ENCODE measurements at regions not wholly inside any gene's neighbourhood (a gene's known extent, or its start where the extent isn't known, plus 50 kb on each side); places are given as distances from the start of the nearest gene placed in this dataset.
"Not testable (repeated sequence)": the region's sequence is repeated elsewhere in the genome, so short reads cannot be mapped to it uniquely, and the experiment has no call there.

DNA sequence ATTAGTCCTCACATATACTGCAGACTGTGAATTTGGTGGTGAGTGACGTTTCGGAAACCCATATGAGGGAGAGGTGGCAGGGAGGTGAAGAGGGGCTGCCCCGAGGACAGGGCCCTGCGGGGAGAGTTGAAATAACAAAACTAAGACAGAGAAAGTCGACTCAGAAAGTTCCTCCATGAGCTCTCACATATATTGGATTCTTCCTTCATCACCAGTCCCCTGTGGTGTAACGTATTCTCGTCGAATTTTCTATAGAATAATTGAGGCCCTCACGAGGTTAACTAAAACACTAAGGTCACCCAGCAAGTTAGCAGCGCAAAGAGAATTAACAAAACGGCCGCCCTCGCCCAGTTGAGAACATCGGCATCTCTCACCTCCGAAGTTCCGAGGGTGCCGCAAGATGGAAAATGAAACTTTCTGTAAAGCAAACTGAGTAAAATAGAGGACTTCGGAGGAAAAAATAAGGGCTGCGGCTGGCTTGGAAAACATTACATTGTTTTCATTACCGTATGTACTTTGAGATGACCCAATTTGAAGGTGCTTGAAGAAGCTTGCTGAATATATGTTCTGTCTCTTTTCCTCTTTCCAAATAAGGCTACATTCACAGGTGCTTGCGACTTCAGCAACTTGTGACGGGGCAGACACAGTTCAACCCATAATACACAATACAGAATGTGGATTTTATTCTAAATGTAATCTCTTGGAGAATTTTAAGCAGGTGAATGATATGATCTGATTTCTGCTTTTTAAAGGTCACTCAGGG is 490.9 kb upstream of the JARID2 start:
- no peak for DNase-seq

DNA sequence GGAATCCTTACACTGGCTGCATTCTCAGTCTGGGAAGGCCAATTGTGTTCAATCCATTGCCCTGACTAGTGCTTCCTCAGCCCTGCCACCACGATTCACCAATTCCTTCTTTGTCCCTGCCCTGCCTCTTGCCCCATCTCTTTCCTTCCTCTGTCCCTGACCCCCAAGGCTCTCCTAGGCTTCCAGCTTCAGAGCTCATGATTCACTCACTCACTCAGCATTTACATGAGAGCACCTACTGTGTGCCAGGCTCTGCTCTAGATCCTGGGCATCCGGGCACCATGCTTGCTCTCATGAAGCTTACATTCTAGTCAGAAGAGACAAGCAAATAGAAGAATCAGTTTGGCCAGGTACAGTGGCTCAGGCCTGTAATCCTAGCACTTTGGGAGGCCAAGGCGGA is 489.5 kb upstream of the JARID2 start:
- DNase-seq = no peak

DNA sequence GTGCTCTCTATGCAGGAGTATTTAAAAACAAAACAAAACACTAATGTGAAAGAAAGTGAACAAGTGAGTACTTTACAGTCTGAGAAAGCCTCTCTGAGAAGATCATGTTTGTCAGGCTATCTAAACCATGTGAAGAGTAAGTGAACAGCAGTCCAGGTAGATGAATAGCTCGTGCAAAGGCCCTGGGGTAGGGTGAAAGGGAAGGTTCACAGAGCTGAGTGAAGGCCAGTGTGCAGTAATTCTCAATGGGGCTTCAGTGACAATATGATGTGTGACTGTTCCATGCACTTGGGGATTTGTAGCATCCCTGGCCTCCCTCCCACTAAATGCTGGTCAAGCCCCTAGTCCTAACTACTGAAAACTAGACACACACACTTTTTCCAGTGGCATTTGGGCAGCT is 488.9 kb upstream of the JARID2 start:
- DNase-seq = no peak

DNA sequence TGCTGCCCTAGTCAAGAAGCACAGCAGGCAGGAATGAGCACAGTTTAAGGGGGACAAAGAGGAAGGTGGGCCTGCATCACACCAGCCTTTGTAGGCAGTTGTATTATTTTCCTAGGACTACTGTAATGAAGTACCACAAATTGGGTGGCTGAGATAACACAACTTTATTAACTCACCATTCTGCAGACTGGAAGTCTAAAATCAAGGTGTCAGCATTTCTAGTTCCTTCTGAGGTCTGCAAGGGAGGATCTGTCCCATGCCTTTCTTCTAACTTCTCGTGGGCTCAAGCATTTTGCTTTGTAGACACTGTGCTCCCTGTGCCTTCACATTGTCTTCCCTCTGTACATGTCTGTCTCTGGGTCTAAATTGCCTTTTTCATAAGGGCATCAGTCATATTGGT is 488.5 kb upstream of the JARID2 start:
- DNase-seq = no peak

DNA sequence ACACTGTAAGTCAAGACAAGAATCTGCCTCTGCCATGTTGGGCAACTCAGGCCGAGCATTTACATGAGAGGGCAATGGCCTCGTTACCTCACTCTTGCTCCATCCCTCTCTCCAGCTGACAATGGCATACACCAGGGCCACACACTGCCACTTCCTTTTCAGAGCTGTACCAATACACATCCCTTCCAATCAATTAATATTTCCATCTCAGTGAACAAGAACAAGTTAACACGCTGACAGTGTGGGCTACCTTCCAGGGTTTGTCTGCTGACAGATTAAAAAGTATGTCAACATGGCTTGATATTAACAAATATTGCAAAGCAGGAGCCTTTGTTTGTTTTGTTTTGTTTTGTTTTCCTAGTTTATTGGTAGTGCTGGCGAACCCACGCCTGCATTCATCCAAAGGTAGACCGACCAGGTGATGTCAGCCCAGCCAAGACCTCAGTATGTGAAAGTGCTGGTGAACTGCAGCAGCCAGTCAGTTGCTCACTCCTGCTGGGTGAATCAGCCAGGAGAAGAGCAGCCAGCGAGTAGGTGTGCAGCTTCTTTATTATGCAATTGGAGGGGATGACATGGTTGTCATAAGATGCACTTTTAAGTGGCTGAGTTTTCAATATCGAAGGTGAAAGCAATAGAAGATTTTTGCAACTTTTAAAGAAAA is 487.3 kb upstream of the JARID2 start:
- peak; percentile 82 for DNase-seq

DNA sequence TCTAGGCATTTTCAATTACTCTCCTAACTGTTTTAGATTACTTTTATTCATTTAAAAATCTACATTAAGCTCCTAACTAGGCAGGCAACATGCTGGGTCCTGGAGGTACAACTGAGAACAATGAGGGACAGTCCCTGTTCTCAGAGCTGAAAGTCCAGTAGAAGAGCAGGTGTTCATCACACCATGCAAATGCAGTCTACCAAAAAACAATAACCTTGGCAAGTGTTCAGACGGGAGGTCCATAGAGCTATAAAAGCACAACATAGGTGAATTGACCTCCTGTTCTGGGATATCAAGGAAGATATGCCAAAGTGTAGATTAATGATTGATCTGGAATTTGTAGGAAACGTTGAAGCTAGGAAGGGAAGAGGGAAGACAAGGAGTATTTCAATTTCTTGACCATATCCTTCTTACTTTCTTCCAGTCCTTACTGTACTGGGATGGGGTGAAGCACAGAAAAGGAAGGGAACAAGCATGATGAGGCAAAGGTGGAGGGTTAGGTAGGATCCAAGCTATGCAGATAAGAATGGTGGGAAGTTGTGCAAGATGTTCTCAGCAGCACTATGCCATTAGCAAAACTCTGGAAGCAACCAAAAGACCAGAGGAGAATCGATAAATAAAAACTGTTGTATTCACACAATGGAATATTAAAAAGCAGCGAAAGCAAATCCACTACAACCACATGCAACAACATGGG is 485.7 kb upstream of the JARID2 start:
- no peak for DNase-seq

DNA sequence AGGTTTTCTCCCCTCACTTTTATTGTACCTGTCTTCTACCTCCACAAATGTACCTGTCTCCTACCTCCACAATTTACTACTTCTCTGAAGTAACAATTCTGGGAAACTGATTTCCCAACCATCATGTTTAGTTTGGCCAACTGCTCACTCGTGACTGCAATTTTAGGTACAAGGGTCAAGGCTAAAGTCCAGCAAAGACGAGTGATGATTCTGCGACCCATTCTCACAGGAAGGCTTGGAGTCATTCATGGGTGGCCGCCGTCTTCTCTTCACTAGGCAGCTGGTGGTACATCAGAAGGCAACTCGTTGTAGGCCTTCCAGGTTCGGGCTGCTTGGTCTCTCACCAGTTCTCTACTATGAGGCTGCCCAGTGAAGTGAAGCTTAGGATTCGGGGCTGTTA is 483.8 kb upstream of the JARID2 start:
- DNase-seq = no peak

DNA sequence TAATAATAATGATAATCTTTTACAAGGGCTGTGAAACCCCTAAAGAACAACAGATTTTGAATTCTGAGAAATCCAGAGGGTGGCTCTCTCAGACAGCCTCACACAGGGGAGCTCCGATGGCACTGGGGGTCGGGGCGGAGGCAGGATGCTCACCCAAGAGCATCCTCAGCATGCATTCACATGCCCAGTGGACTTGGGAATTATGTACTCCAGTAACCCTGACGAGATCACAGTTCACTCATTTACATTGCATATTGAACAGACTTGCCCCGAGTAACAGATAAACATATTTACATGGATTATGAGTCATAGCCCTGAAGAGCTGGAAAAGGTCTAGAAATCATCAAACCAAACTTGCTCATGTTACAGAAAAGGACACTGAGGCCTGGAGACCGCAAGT is 482.7 kb upstream of the JARID2 start:
- no peak for DNase-seq

DNA sequence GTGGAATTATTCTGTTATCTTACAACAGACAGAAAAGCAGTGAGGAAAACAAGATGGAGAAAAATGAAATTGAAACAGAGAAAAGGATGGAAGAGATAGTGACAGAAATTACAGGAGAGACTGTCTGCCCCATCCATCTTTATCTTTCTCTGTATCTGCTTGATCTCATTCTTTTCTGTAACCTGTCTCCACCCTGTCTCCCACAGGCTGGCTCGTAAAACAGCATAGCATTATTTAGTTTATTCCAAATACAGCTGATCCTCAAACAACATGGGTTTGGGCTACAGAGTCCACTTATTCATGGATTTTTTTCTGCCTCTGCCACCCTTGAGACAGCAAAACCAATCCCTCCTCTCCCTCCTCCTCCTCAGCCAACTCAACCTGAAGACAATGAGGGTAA is 482.3 kb upstream of the JARID2 start:
- no peak for DNase-seq

DNA sequence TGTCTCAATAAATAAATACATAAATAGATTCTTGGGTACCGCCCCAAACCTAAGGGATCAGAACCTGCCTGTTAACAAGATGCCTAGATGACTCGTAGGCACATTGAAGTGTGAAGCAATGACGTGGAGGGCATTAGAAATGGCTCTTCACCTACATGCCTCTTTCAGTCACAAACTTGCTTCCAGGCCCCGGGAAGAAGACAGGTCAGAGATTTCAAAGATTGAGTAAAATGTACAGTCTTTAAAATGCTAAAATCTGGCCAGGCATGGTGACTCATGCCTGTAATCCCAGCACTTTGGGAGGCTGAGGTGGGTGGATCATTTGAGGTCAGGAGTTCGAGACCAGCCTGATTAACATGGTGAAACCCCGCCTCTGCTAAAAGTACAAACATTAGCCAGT is 480.8 kb upstream of the JARID2 start:
- no peak for DNase-seq

DNA sequence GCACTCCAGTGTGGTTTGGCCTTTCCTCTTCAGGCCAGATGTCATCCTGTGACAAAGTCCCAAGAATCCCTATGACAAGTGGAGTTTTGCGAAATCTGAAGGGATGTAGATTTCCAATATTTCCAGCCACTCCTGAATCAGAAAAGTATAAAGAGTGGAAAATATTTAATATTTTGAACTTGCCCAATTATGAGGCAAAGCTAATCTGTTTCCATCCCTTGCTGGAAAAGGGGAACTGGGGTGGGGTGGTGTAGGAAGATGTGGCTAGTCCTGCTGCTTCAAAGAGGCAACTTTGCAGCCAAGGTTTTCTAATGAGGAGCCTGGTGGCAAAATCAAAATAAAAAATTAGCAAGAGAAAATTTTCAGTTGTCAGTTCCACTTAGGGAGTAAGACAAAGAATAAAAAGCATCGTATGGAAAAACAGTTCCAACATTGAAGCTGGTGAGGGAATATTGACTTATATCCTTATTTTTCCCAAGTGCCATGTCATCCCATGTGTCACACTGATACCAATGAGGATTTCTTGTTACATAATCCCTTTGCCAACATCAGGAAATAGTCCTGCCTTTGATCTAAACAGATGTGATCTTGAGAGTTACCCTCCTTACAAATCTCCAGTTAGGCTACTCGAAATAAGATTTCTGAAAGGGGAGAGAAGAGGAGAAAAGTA is 480.0 kb upstream of the JARID2 start:
- DNase-seq = no peak

DNA sequence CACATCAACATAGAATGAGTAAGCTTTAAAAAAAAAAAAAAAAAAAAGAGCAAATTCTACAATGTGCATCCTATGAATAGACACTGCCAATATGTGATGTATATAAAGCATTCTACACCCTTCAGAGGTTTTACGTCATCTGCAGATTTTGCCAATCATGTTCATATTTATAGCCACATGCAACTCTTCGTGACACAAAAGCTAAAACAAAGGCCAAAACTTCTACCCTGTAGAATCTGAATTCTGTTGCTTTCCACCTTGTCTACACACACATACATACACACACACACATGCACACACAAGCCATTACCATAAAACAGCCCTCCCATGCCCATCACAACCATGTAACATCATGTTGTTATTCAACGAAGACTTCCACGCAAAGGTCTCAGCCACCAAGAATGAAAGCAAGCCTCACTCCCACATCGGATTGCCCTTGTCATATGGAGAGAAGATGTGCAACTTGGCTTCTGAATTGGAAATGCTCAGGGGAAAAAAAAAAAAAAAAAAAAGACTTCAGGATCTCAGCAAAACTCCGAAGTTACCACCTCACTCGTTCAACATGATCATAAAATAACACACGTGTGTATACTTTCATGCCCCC is 479.4 kb upstream of the JARID2 start:
- no peak for DNase-seq

DNA sequence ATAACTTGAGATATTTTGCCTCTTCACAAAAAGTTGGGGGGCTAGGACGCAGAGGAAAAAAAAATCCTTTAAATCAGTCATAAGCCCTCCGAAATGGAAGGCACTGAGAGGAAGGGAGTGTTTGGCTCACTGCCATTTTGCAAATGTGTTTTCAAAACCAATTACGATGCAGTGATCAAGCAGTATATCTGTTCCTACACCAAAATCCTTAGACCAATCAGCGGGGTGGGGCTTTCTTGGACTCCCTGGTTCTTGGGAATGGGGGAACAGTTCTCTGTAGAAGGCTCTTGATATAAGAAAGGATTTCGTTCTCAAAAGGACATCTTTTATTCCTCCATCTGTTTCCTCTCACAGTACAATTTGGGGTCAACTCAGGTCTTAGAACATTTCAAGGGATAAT is 478.6 kb upstream of the JARID2 start:
- no peak for DNase-seq

DNA sequence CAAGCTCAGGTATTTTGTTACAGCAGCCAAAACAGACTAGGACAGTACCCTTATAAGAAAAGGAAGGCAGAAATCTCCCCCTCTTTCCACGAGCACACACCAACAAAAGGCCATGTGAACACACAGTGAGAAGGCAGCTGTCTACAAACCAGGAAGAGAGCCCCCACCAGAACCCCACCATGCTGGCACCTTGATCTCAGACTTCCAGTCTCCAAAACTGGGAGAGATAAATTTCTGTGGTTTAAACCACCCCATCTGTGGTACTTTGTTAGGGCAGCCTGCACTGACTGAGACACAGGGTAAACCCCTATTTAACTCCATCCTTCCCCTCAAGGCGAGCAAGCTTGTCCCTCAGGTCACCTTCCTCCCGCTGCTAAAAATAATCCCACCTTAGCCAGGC is 475.8 kb upstream of the JARID2 start:
- DNase-seq = no peak

DNA sequence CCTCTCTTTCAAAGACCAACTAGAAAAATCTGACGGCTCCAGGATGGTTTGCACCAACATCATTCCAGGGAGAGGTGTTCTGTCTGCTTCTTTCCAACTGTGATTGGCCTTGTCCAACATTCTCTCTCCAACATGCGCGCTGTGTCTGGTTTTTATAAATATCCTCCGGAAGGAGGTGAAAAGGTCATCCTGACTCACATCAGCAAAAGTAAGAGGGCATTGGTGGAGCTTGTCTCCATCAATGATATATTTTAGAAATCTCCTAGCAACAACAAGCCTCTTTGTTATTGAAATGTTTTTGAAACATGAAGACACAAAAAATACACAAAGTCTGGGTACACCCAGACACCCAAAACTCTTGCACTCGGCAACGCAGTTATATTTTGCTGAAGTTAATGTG is 475.3 kb upstream of the JARID2 start:
- no peak for DNase-seq

DNA sequence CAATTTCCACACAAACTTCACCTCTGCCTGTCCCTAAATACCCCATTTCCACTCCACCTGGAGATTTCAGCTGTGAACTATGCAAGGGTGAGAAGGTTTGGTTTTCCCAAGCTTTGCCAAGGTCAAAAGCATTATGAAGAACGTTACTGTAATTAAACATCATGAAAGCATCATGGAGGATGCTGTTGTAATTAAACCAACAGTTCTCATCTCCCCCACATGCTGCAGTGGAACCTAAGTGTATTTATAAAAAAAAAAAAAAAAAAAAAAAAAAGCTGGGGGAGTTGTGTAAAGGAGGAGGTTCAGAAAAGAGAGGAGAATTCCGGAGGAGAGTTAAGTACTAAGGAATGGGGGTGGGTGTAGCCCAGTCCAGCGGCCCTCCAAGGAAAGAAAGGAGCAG is 474.9 kb upstream of the JARID2 start:
- no peak for DNase-seq

DNA sequence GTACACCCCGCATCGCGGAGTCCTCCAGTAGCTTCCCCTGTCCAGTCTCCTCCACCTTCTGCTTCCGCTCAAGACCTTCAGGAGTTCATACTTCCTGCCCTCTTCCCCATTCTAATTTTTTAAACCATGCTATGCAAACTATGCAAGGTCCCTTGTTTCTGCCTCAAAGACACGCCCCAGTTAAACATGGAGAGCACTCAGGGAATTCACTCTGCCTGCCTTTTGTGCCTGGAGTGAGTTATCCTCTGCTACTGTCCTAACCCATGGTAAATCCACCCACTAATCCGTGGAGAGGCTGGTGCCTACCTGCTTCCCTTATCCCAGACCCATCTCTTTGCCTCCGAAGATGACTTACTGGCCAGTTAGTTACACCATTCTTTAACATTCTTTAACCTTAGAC is 473.7 kb upstream of the JARID2 start:
- DNase-seq = no peak

DNA sequence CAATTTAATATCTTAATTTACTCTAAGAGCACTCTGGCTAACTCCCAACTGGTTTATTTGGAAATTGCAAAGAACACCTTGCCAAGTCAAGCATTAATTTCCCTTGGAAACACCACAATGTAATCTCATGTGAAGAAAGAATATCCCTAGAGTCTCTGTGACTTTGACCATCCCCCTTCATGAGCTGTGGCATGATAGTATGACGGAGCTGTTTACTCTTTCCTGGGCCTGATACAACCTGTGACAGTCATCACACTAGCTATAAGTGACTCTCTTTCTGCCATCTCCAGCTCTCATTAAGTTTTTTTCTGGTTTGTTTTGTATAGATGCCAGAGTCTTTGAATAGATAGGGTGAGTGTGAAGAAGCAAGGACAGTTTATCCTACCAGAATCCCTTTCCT is 470.3 kb upstream of the JARID2 start:
- DNase-seq = no peak

DNA sequence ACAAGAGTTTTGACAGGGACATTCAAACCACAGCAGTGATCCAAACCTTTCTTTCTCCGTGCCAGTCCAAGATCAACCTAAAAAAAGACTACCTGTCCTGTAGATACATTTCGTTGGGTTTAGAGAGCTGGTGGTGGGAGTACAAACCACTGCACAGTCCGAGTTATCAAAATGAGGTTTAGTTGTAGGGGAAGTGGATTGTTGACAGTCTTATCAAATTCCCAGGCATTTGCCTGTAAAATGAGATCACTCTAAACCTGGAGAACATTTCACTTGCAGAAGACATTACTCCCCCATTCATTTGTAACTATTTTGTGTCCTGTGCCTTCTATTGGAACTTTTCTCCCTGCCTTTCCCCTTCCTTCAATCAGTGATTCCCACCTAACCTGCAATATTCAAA is 469.6 kb upstream of the JARID2 start:
- no peak for DNase-seq

DNA sequence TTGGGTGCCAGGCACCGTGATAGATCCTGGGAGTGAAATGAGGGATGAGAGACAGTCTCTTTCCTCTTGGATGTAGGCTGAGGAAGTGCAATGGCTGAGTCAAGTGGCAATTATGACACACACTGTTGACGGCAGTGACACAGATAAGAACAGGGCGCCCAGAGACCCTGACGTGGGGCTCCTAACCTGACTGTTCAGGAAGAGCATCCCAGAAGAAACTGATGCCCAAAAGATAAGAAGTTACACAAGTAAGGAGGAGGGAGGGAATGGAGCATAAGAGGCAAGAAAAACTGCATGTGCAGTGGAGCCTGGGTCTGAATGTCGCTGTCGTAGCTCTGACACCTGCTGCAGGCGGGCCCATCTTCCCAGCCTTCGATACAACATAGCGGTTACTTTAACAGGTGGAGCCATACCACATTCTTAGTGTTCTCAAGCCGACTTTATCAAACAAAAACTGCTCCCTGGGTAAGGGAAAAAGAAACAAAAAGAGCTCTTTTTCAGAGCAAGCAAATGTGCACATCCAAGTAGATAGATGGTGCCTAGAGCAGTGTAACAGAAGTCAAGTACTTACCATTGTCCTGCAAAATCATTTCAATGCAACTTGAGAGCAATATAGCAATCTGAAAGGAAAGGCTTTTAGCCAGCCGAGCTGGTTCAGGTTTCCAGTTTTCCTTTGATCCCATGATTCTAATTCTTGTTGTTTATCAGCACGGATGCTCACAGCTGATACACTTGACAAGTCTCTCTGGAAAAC is 463.9 kb upstream of the JARID2 start:
- peak; percentile 4 for DNase-seq

DNA sequence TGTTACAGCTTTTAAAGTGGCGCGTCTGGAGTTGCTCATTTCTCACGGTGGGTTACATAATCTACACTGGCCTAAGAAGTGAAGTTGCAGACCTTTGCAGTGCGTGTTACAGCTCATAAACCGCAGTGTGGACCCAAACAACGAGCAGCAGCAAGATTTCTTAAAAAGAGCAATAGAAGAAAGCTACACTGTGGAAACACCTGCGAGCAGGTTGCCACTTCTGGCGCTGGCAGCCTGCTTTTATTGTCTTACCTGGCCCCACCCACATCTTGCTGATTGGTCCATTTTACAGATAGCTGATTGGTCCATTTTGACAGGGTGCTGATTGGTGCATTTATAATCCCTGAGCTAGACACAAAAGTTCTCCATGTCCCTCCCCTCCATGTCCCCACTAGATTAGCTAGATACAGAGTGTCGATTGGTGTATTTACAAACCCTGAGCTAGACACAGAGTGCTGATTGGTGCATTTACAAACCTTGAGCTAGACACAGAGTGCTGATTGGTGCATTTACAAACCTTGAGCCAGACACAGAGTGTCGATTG is 462.9 kb upstream of the JARID2 start:
- not testable (repeated sequence) for DNase-seq

DNA sequence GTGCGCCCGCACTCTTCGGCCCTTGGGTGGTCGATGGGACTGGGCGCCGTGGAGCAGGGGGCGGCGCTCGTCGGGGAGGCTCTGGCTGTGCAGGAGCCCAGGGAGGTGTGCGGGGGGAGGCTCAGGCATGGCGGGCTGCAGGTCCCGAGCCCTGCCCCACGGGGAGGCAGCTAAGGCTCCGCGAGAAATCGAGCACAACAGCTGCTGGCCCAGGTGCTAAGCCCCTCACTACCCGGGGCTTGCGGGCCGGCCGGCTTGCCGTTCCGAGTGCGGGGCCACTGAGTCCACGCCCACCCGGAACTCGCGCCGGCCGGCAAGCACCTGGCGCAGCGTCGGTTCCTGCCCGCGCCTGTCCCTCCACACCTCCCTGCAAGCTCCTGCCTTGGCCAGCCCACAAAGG is 462.3 kb upstream of the JARID2 start:
- no peak for DNase-seq
